Endothelial cell of umbilical vein (primary cell): ENCODE measurements at regions not wholly inside any gene's neighbourhood (a gene's known extent, or its start where the extent isn't known, plus 50 kb on each side); places are given as distances from the start of the nearest gene placed in this dataset.

Experiments used
- BruUV-seq: library from RNA; stranded (reverse); fragments of 400-500 nt; replicated peaks from 2 replicates; lab custom pipeline; 2021; lab: Mats Ljungman, UMichigan
- CTCF ChIA-PET: fragments of 300-600, 350-600 bp; sonication (Branson Sonifier 250); formaldehyde crosslinking; loops from one replicate; lab custom pipeline; 2021; ENCODE audit warnings: antibody characterized with exemption, inconsistent platforms; lab: Charles Lee
- POLR2A ChIA-PET: fragments of 300-600, 350-600 bp; sonication (Branson Sonifier 250); formaldehyde crosslinking; loops from one replicate; lab custom pipeline; 2021; ENCODE audit warnings: antibody characterized with exemption, inconsistent platforms; lab: Charles Lee
- DNase-seq: peaks from one replicate; pipeline ENCODE4 v3.0.0-alpha.2; 2011; ENCODE audit warnings: low read depth, low spot score
- FAIRE-seq: peaks from 2 replicates; lab custom pipeline; 2011; peaks lifted over from hg19 to GRCh38; lab: Jason Lieb, UNC
- H2AFZ ChIP-seq: 2 replicates; pipeline ENCODE4 v1.6.0; 2012; ENCODE audit warnings: low read depth, low read length, control low read depth, inconsistent platforms
- H3K27ac ChIP-seq: 2 replicates; pipeline ENCODE4 v1.5.1; 2011; ENCODE audit warnings: low read depth, mild to moderate bottlenecking, control low read depth, low read length, moderate library complexity; ENCODE audit not compliant: insufficient read depth
- H3K27me3 ChIP-seq, 2 experiments: 2 replicates each; pipeline versions ENCODE4 v1.6.0 to v1.6.1; 2011; ENCODE audit warnings: low read length in 2 of 2, mixed read lengths in 1 of 2; ENCODE audit not compliant: control insufficient read depth in 2 of 2, insufficient read depth in 2 of 2
- H3K36me3 ChIP-seq, 2 experiments: 2 replicates in 1 of 2; 3 replicates in 1 of 2; pipeline ENCODE4 v1.5.1; 2011; ENCODE audit warnings: low read length in 2 of 2, mild to moderate bottlenecking in 1 of 2, moderate library complexity in 1 of 2; ENCODE audit not compliant: control insufficient read depth in 2 of 2, insufficient read depth in 2 of 2; ENCODE audit errors: extremely low read depth in 1 of 2
- H3K4me1 ChIP-seq: 3 replicates; pipeline ENCODE4 v1.5.1; 2011; ENCODE audit warnings: mild to moderate bottlenecking, low read length; ENCODE audit not compliant: control insufficient read depth, insufficient read depth; ENCODE audit errors: extremely low read depth
- H3K4me2 ChIP-seq: 2 replicates; pipeline ENCODE4 v1.6.1; 2011; ENCODE audit warnings: low read length, control low read depth, mixed read lengths; ENCODE audit not compliant: insufficient read depth
- H3K4me3 ChIP-seq, 3 experiments: fragments of 200-600 bp in 1 of 3; sonication (generic), shearing (Covaris generic) in 1 of 3; replicated peaks in 1 of 3; 2 replicates each; pipeline ENCODE4 v1.5.1; 2011 to 2016; ENCODE audit warnings: control low read depth in 3 of 3, low read length in 3 of 3, mild to moderate bottlenecking in 2 of 3, inconsistent platforms in 1 of 3, low read depth in 1 of 3, moderate library complexity in 1 of 3; ENCODE audit not compliant: insufficient read depth in 1 of 3
- H3K79me2 ChIP-seq: 2 replicates; pipeline ENCODE4 v1.6.0; 2012; ENCODE audit warnings: low read length, inconsistent platforms; ENCODE audit not compliant: control insufficient read depth, insufficient read depth
- H3K9ac ChIP-seq: replicated peaks from 2 replicates; pipeline ENCODE3; 2011; ENCODE audit warnings: low read length, control low read depth; ENCODE audit not compliant: insufficient read depth; ENCODE audit errors: extremely low read depth
- H3K9me1 ChIP-seq: replicated peaks from 3 replicates; pipeline ENCODE4 v1.6.0; 2011; ENCODE audit warnings: mild to moderate bottlenecking, low read length; ENCODE audit not compliant: control insufficient read depth, insufficient read depth; ENCODE audit errors: extremely low read depth
- H3K9me3 ChIP-seq: replicated peaks from 2 replicates; pipeline ENCODE4 v1.5.1; 2012; ENCODE audit warnings: low read length, inconsistent platforms; ENCODE audit not compliant: control insufficient read depth, insufficient read depth
- H4K20me1 ChIP-seq: replicated peaks from 2 replicates; pipeline ENCODE3; 2011; ENCODE audit warnings: mild to moderate bottlenecking, low read length; ENCODE audit not compliant: control insufficient read depth, insufficient read depth; ENCODE audit errors: extremely low read depth
- CTCF ChIP-seq, 2 donors: IDR thresholded peaks; 1 replicate in 1 of 2; 2 replicates in 1 of 2; pipeline ENCODE4 v1.5.1; 2011; ENCODE audit warnings: low read length in 2 of 2, mild to moderate bottlenecking in 2 of 2, moderate library complexity in 2 of 2, control low read depth in 1 of 2, inconsistent platforms in 1 of 2, low read depth in 1 of 2; ENCODE audit not compliant: insufficient read depth in 1 of 2; ENCODE audit errors: extremely low read depth in 1 of 2
- EZH2 ChIP-seq: IDR thresholded peaks from 2 replicates; pipeline ENCODE4 v1.6.1; 2012; ENCODE audit warnings: borderline replicate concordance, low read depth, mild to moderate bottlenecking, moderate library complexity, low read length, inconsistent platforms; ENCODE audit not compliant: severe bottlenecking
- FOS ChIP-seq: IDR thresholded peaks from 2 replicates; pipeline ENCODE4 v1.6.1; 2011; ENCODE audit warnings: mild to moderate bottlenecking, low read length, moderate library complexity, borderline replicate concordance; ENCODE audit not compliant: insufficient read depth
- GATA2 ChIP-seq: IDR thresholded peaks from 2 replicates; pipeline ENCODE4 v1.7.0; 2011; ENCODE audit warnings: low read depth, mild to moderate bottlenecking, moderate library complexity, mixed read lengths, low read length; ENCODE audit not compliant: insufficient read length, insufficient read depth
- JUN ChIP-seq: IDR thresholded peaks from 2 replicates; pipeline ENCODE4 v1.6.1; 2011; ENCODE audit warnings: borderline replicate concordance, low read depth; ENCODE audit not compliant: insufficient read length, insufficient read depth
- MYC ChIP-seq: IDR thresholded peaks from one replicate; pipeline ENCODE4 v1.6.1; 2011; ENCODE audit warnings: mild to moderate bottlenecking, low read depth, low read length
- POLR2AphosphoS5 ChIP-seq: IDR thresholded peaks from 2 replicates; pipeline ENCODE4 v1.6.1; 2012; ENCODE audit warnings: low read depth, mild to moderate bottlenecking, control low read depth, low read length, moderate library complexity; ENCODE audit not compliant: insufficient read depth
- dilution Hi-C: fragments of 300-500 bp; cut with MboI; formaldehyde crosslinking; loops from one replicate; pipeline ENCODE4 v1.15.0; 2019; ENCODE audit warnings: low sequenced_read_pairs; ENCODE audit not compliant: extremely low pct_ligation_motif_present
- intact Hi-C: fragments of 100-400 bp; cut with micrococcal nuclease; formaldehyde crosslinking; loops from one replicate; pipeline ENCODE4 v1.10.0; 2022

DNA sequence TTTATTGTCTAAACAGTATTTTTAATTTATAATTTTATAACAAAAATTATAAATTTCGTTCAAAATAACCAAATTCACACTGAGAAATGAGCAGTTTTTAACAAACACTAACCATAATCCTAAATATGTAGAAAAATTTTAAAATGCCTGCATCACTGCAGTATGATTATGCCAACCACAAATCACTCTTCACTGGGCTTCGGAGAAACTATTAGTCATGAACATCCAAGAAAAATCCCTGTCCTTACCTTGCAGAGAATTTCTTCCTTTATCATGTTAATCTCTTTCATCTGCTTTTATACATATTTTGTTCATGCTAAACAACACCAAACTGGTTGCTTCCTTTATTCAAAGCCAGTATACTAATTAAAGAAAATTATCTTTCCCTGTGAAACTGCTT, 511.0 kb upstream of the ALCAM start:
- Histone ChIP-seq H2AFZ (no peak overlapping the region), H3K9me1 (no peaks in the 10 kb centered on the region), H3K4me2 (no peak overlapping the region), H3K36me3 (no peaks in the 10 kb centered on the region), H4K20me1 (no peaks in the 10 kb centered on the region), H3K27me3 (no peaks in the 10 kb centered on the region), H3K9ac (no peak overlapping the region), H3K27ac (no peak overlapping the region), H3K9me3 (no peaks in the 10 kb centered on the region), H3K79me2 (no peaks in the 10 kb centered on the region), H3K4me3 (no peak overlapping the region), H3K4me1 (no peaks in the 10 kb centered on the region)
- CTCF ChIA-PET: interaction anchor here (0.6 to 0.7 kb wide), 3 partner anchors 11 to 34 kb away, joined by 3 to 4 read pairs (median 3); no protein-coding TSS in a partner anchor
- no peak for FAIRE-seq
- TF ChIP-seq FOS (no peak), CTCF (IDR thresholded peaks at IDR 0.05; ENCODE audit: extremely low read depth in 1 of 2, insufficient read depth in 1 of 2, low read depth in 1 of 2, low read length in 2 of 2) (no peak), EZH2 (no peak), JUN (no peak), POLR2AphosphoS5 (no peak), MYC (no peak), GATA2 (no peak)
- BruUV-seq: no TSS peak
- dilution Hi-C loops: no loop called here
- intact Hi-C loops: no loop called here
- no peak for DNase-seq
- POLR2A ChIA-PET: no interaction called here
